DND-41 (cell line): ENCODE measurements at regions not wholly inside any gene's neighbourhood (a gene's known extent, or its start where the extent isn't known, plus 50 kb on each side); places are given as distances from the start of the nearest gene placed in this dataset.

ENCODE experiments used
- ATAC-seq: fragments of 200-7000 bp; cut with Tn5 transposase; 3 replicates; pipeline ENCODE4 v1.9.1; 2021; ENCODE audit warnings: low read depth; ENCODE audit not compliant: insufficient read depth
- DNase-seq: peaks from one replicate; pipeline ENCODE4 v3.0.0-alpha.2; 2020
- H2AFZ ChIP-seq: 2 replicates; pipeline ENCODE4 v1.6.0; 2012; ENCODE audit warnings: low read depth, low read length
- H3K27ac ChIP-seq: 2 replicates; pipeline ENCODE4 v1.5.1; 2012; ENCODE audit warnings: low read length, inconsistent platforms
- H3K27me3 ChIP-seq: fragments of 200-600 bp; sonication (generic); 2 replicates; pipeline ENCODE4 v1.6.0; 2012; ENCODE audit warnings: low read length, mild to moderate bottlenecking, inconsistent platforms; ENCODE audit not compliant: insufficient read depth, poor library complexity
- H3K36me3 ChIP-seq: 2 replicates; pipeline ENCODE4 v1.5.1; 2012; ENCODE audit warnings: low read length, inconsistent platforms; ENCODE audit not compliant: insufficient read depth
- H3K4me1 ChIP-seq: 2 replicates; pipeline ENCODE4 v1.5.1; 2012; ENCODE audit warnings: mild to moderate bottlenecking, low read length; ENCODE audit not compliant: insufficient read depth
- H3K4me2 ChIP-seq: 2 replicates; pipeline ENCODE4 v1.6.0; 2012; ENCODE audit warnings: mild to moderate bottlenecking, moderate library complexity, low read length, inconsistent platforms; ENCODE audit not compliant: insufficient read depth
- H3K4me3 ChIP-seq, 2 experiments: fragments of 200-600 bp in 1 of 2; shearing (Covaris generic) in 1 of 2; 2 replicates each; pipeline ENCODE4 v1.5.1; 2012 to 2016; ENCODE audit warnings: inconsistent platforms in 2 of 2, low read length in 2 of 2, mild to moderate bottlenecking in 2 of 2, low read depth in 1 of 2, moderate library complexity in 1 of 2
- H3K79me2 ChIP-seq: 2 replicates; pipeline ENCODE4 v1.6.0; 2012; ENCODE audit warnings: low read length, inconsistent platforms; ENCODE audit not compliant: insufficient read depth
- H3K9ac ChIP-seq: 2 replicates; pipeline ENCODE4 v1.6.0; 2012; ENCODE audit warnings: low read depth, mild to moderate bottlenecking, inconsistent platforms, low read length, moderate library complexity
- H3K9me3 ChIP-seq: 2 replicates; pipeline ENCODE4 v1.5.1; 2012; ENCODE audit warnings: low read length, moderate library complexity, mild to moderate bottlenecking, inconsistent platforms; ENCODE audit not compliant: insufficient read depth, severe bottlenecking
- H4K20me1 ChIP-seq: 2 replicates; pipeline ENCODE4 v1.6.0; 2012; ENCODE audit warnings: low read length; ENCODE audit not compliant: insufficient read depth
- EZH2 ChIP-seq: IDR thresholded peaks from 3 replicates; pipeline ENCODE4 v1.6.1; 2012; ENCODE audit warnings: borderline replicate concordance, low read depth, mild to moderate bottlenecking, moderate library complexity, low read length, inconsistent platforms; ENCODE audit not compliant: severe bottlenecking
- TF ChIP-seq, protein P1 (sequence below): IDR thresholded peaks from 2 replicates; pipeline ENCODE4 v1.5.1; 2012; ENCODE audit warnings: borderline replicate concordance, low read length, moderate library complexity, mild to moderate bottlenecking; ENCODE audit not compliant: poor library complexity, severe bottlenecking; ENCODE audit errors: extremely low read depth

DNA sequence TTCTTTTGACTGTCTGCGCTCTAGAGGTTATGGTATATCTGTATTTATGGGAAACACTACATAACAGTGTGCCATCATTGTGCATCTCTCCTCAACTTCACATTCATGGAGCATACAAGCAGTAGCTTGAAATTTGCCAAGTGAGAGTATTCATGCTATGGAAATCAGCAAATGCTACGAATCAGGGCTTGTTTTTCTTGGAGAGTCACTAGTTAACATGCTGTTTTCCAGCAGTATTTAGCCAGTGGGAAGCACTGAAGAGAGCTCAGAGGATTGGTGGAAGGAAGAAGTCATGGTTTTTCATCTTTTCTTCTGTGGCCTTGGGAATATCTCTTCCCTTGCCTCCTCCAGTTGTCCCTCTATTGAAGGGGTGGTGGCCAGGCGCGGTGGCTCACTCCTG is 303.0 kb downstream of the PSAT1 start:
- Histone ChIP-seq H3K36me3 (no peaks in the 10 kb centered on the region), H3K4me1 (no peaks in the 10 kb centered on the region), H3K79me2 (no peaks in the 10 kb centered on the region), H3K27ac (no peak overlapping the region), H3K9ac (no peak overlapping the region), H4K20me1 (no peaks in the 10 kb centered on the region), H3K27me3 (no peaks in the 10 kb centered on the region), H2AFZ (no peak overlapping the region), H3K4me3 (no peak overlapping the region), H3K9me3 (no peaks in the 10 kb centered on the region), H3K4me2 (no peak overlapping the region)
- DNase-seq = no peak
- ATAC-seq = no peak
- TF ChIP-seq, protein P1, sequence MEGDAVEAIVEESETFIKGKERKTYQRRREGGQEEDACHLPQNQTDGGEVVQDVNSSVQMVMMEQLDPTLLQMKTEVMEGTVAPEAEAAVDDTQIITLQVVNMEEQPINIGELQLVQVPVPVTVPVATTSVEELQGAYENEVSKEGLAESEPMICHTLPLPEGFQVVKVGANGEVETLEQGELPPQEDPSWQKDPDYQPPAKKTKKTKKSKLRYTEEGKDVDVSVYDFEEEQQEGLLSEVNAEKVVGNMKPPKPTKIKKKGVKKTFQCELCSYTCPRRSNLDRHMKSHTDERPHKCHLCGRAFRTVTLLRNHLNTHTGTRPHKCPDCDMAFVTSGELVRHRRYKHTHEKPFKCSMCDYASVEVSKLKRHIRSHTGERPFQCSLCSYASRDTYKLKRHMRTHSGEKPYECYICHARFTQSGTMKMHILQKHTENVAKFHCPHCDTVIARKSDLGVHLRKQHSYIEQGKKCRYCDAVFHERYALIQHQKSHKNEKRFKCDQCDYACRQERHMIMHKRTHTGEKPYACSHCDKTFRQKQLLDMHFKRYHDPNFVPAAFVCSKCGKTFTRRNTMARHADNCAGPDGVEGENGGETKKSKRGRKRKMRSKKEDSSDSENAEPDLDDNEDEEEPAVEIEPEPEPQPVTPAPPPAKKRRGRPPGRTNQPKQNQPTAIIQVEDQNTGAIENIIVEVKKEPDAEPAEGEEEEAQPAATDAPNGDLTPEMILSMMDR = no peak
- no peak for TF ChIP-seq EZH2

DNA sequence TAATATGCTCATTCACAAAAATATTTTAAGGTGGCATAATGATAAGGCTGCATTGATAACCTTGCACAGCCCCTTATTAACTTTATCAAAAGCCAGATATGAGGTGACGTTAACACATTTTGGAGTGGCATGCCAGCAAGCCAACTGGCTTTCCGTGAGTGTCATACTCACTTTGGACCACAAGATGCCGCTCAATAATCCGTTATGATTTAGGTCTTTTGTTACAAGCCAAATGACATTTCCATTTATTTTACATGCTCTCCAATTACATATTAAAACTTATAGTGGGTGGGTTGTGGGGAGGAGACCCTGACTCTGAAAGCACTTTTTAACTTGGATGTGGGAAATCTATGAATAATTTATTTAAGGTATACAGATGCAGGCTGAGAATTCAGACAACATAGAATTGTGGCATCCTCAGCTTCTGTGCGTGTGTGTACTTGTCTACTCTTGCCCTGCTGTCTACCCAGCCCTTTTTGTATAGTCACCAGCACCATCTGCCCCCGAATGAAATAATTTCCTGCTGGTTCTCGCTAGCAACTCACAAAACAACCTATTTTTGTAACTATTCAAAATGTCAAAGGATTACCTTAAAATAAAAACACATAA is 305.1 kb downstream of the PSAT1 start:
- H3K9ac ChIP-seq = no peak overlapping the region
- H2AFZ ChIP-seq = no peak overlapping the region
- TF ChIP-seq, protein P1 = peak; percentile 76
- no peak for TF ChIP-seq EZH2

DNA sequence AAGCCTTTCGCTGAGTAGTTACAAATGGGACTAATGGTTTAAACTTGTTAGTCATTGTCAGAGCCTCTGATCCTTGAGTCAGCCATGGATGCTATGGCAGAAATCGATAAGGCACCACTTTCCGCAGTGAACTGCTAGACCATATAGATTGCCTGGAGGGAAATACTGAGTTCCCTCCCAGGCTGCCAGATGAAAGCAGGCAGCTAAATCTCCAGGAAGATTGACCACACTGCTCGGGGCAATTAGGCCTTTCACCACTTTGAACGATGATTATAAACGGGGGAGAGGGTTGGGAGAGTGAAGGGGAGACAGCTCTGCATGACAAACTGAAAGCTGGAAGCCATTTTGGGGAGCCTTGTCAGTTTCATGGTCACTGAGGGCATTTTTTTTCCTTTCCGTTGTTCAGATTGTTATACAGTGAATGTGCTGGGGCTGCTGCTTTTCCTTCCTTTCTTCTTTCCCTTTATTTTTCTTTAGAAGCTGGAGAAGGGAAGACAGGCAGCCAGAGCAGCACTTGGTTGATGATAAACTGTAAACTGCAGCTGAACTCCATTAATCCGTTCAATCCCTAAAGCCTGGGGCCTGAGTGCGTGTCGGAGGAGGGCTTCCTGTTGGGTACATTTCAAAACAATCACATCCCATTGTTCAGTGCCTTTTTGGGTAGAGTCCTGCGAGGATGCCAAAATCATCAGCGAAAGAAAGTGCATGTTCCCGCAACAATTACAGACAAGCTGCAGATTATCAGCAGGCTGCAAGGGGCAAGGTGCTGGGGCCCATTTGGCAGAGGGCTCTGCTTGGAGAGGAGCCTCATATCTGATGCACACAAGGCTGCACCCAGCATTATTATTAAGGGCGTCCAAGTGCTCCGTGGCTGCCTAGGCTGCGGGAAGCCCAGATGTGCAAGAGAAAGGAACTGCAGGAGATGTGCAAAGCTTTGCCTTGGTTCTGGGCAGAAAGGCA is 308.4 kb downstream of the PSAT1 start:
- no peaks in the 10 kb centered on the region for H4K20me1 ChIP-seq
- no peaks in the 10 kb centered on the region for H3K79me2 ChIP-seq
- TF ChIP-seq, protein P1 = no peak
- no peak for TF ChIP-seq EZH2
- H3K4me3 ChIP-seq = no peak overlapping the region
- no peak overlapping the region; the same call in 1 of the 2 replicates for H2AFZ ChIP-seq
- H3K4me2 ChIP-seq = no peak overlapping the region
- ATAC-seq (no peak), DNase-seq (no peak)
- H3K9ac ChIP-seq = no peak overlapping the region
- H3K36me3 ChIP-seq = no peaks in the 10 kb centered on the region
- no peaks in the 10 kb centered on the region for H3K4me1 ChIP-seq
- H3K9me3 ChIP-seq = no peaks in the 10 kb centered on the region
- H3K27me3 ChIP-seq = peaks cover 2% of the 10 kb centered on the region
- H3K27ac ChIP-seq = no peak overlapping the region

More for the DNA sequence above, 305.1 kb downstream of the PSAT1 start:
- DNase-seq (peak; percentile 21), ATAC-seq (no peak)
- H3K27me3 ChIP-seq = no peaks in the 10 kb centered on the region
- no peaks in the 10 kb centered on the region for H3K4me1 ChIP-seq
- no peak overlapping the region for H3K4me2 ChIP-seq
- H4K20me1 ChIP-seq = no peaks in the 10 kb centered on the region
- H3K27ac ChIP-seq = no peak overlapping the region
- H3K36me3 ChIP-seq = no peaks in the 10 kb centered on the region
- H3K4me3 ChIP-seq = no peak overlapping the region
- no peaks in the 10 kb centered on the region for H3K9me3 ChIP-seq
- no peaks in the 10 kb centered on the region for H3K79me2 ChIP-seq
